ENCODE measurements at regions not wholly inside any gene's neighbourhood (a gene's known extent, or its start where the extent isn't known, plus 50 kb on each side); places are given as distances from the start of the nearest gene placed in this dataset.
A peak's percentile ranks its signal among the peaks of the same experiment; 100 is the strongest.

GRCh38 chr7:12975412-12975811, 288.0 kb downstream of the ARL4A start:
- no peak for TF ChIP-seq CTCF (IDR thresholded peaks at IDR 0.05; ENCODE audit: insufficient read depth, low read depth, low read length)
- DNase-seq (ENCODE audit: low read depth) = peak; percentile 23
- no peak overlapping the region for H3K4me3 ChIP-seq (ENCODE audit: low read depth, low read length)

- TF ChIP-seq CTCF (IDR thresholded peaks at IDR 0.05; ENCODE audit: insufficient read depth, low read depth, low read length) = no peak
- no peak overlapping the region for H3K4me3 ChIP-seq (ENCODE audit: low read depth, low read length)
- DNase-seq (ENCODE audit: low read depth) = no peak
Measured at GRCh38 chr7:12979181-12979580, 291.7 kb downstream of the ARL4A start.

- H3K4me3 ChIP-seq (ENCODE audit: low read depth, low read length) = no peak overlapping the region
- TF ChIP-seq CTCF (IDR thresholded peaks at IDR 0.05; ENCODE audit: insufficient read depth, low read depth, low read length) = no peak
- no peak for DNase-seq (ENCODE audit: low read depth)
Measured at GRCh38 chr7:12982178-12982577, 294.7 kb downstream of the ARL4A start.

GRCh38 chr7:12984117-12984516, 296.7 kb downstream of the ARL4A start:
- H3K4me3 ChIP-seq (ENCODE audit: low read depth, low read length) = no peak overlapping the region
- no peak for DNase-seq (ENCODE audit: low read depth)
- TF ChIP-seq CTCF (IDR thresholded peaks at IDR 0.05; ENCODE audit: insufficient read depth, low read depth, low read length) = no peak

GRCh38 chr7:12985228-12985627, 297.8 kb downstream of the ARL4A start:
- no peak overlapping the region for H3K4me3 ChIP-seq (ENCODE audit: low read depth, low read length)
- no peak for TF ChIP-seq CTCF (IDR thresholded peaks at IDR 0.05; ENCODE audit: insufficient read depth, low read depth, low read length)
- DNase-seq (ENCODE audit: low read depth) = no peak

- no peak for TF ChIP-seq CTCF (IDR thresholded peaks at IDR 0.05; ENCODE audit: insufficient read depth, low read depth, low read length)
- no peak for DNase-seq (ENCODE audit: low read depth)
- H3K4me3 ChIP-seq (ENCODE audit: low read depth, low read length) = no peak overlapping the region
Measured at GRCh38 chr7:12985752-12986151, 298.3 kb downstream of the ARL4A start.

- no peak overlapping the region for H3K4me3 ChIP-seq (ENCODE audit: low read depth, low read length)
- TF ChIP-seq CTCF (IDR thresholded peaks at IDR 0.05; ENCODE audit: insufficient read depth, low read depth, low read length) = no peak
- no peak for DNase-seq (ENCODE audit: low read depth)
Measured at GRCh38 chr7:12987238-12987637, 299.8 kb downstream of the ARL4A start.
